Body of pancreas (tissue), 4 donors: ENCODE measurements at regions not wholly inside any gene's neighbourhood (a gene's known extent, or its start where the extent isn't known, plus 50 kb on each side); places are given as distances from the start of the nearest gene placed in this dataset.

Source experiments
- POLR2A ChIP-seq, 3 donors: fragments of 450-650 bp; IDR thresholded peaks; one replicate each; pipeline ENCODE4 v1.6.1; 2016; ENCODE audit warnings: antibody characterized with exemption in 3 of 3, mild to moderate bottlenecking in 2 of 3
- TF ChIP-seq, protein P1 (sequence below), 7 experiments: fragments of 450-650 bp in 4 of 7; fragments of 200-600 bp in 3 of 7; sonication (generic) in 3 of 7; IDR thresholded peaks; one replicate each; pipeline ENCODE4 v1.5.1; 2016 to 2019; ENCODE audit warnings: antibody characterized with exemption in 7 of 7

- TF ChIP-seq, protein P1, sequence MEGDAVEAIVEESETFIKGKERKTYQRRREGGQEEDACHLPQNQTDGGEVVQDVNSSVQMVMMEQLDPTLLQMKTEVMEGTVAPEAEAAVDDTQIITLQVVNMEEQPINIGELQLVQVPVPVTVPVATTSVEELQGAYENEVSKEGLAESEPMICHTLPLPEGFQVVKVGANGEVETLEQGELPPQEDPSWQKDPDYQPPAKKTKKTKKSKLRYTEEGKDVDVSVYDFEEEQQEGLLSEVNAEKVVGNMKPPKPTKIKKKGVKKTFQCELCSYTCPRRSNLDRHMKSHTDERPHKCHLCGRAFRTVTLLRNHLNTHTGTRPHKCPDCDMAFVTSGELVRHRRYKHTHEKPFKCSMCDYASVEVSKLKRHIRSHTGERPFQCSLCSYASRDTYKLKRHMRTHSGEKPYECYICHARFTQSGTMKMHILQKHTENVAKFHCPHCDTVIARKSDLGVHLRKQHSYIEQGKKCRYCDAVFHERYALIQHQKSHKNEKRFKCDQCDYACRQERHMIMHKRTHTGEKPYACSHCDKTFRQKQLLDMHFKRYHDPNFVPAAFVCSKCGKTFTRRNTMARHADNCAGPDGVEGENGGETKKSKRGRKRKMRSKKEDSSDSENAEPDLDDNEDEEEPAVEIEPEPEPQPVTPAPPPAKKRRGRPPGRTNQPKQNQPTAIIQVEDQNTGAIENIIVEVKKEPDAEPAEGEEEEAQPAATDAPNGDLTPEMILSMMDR (IDR thresholded peaks at IDR 0.05): no peak
- no peak for TF ChIP-seq POLR2A (IDR thresholded peaks at IDR 0.05)
These were observed 457.1 kb downstream of the GBA3 start for GRCh38 chr4:23149815-23150214.
